Anterior cingulate cortex (tissue), 58 donors: ENCODE measurements at regions not wholly inside any gene's neighbourhood (a gene's known extent, or its start where the extent isn't known, plus 50 kb on each side); places are given as distances from the start of the nearest gene placed in this dataset.
"Not testable (repeated sequence)": the region's sequence is repeated elsewhere in the genome, so short reads cannot be mapped to it uniquely, and the experiment has no call there.

Experiments used
- DNase-seq, 58 donors: peaks; one replicate each; lab custom pipeline; 2025; lab: John Stamatoyannopoulos, UW

DNA sequence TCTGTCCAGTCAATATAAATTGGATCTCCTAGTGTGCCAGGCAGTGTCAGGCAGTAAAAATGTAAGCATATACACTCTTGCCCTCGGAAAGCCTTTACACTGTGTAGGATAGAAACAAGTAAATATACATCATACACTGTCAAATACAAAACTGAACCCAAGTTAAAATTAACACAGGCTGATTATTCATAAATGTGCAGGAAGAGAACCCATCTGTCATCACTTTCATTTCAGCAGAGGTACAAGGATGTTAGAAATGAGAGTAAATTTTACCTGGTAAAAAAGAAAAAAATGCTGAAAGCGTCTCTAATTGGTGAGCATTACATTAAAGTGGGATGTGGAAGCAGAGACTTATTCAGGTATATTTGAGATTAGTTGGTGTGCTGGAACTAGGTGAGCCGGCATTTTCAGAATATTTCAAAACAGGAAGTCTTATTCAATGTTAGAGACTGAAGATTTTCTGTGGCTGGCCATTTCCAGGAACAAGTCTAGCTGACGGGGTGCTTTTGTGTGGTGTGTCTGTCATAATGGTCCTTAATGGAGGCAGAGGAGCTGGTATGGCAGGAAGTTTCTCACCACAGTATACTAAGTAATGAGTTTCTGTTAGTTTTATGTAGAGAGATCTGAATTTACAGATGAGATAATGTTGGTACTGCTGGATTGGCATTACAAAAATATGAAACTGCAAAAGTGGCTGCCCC is 192.6 kb downstream of the CASP12 start:
- DNase-seq: peak in 4 of 58 donors; percentile 4 to 15 (median 8)

GRCh38 chr11:104704888-104705287 is 193.4 kb downstream of the CASP12 start:
- DNase-seq: no peak

GRCh38 chr11:104704146-104704830 is 194.0 kb downstream of the CASP12 start:
- DNase-seq: no peak

DNA sequence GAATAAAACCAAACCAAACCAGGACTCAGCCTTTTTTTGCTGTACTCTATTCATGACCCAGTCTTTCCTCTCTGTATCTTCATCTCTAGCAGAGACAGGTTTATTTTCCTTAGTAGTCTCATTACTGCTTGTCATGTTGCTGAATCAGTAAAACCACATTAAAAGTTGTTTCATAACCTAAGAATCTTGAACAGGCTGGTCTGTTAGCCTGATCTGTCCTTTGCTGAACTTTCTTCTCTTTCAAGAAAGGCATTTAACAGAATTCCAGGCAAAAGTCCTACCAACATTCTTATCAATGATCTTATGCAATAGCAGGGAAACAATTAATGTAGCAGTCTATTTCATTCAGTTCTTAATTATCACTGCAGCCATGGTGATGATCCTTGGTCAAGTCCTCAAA is 197.7 kb downstream of the CASP12 start:
- DNase-seq: no peak

DNA sequence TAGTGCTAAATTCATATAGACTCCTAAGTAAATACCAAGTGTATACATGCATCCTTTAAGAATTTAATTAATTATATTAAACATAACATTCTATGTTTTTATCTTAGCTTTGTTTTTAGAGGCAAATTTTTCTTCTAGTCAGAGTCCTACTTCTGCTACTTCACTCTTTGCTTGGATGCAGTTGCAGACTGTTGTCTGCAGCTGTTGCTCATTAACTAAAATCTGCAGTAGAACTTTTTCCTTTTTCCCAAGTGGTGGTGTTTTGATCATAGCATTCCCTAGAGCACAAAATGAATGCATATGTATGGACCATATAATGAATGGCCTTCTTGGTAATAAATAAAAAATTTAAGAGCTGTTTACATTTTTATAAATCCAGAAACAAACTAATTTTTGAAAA is 198.3 kb downstream of the CASP12 start:
- no peak for DNase-seq

GRCh38 chr11:104695065-104695463 is 203.2 kb downstream of the CASP12 start:
- no peak for DNase-seq

- DNase-seq: no peak
Measured at GRCh38 chr11:104694259-104695064, 203.8 kb downstream of the CASP12 start.

DNA sequence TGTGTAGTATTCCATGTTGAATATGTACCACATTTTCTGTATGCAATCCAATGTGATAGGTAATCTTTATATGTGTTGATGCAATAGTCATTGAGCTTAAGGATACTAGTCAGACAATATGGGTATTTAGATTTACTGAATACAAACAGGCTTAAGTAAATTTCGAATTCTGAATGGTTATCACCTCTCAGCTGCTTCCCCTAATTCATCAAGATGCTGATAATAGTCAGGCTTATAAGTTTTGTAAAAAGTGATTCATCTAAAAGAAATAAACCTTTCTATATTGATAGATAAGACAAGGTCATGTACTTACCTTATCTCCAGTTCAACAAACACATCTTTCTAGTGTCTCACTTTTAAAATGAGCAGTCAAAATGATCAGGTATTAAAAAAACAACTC is 205.5 kb downstream of the CASP12 start:
- no peak for DNase-seq

DNA sequence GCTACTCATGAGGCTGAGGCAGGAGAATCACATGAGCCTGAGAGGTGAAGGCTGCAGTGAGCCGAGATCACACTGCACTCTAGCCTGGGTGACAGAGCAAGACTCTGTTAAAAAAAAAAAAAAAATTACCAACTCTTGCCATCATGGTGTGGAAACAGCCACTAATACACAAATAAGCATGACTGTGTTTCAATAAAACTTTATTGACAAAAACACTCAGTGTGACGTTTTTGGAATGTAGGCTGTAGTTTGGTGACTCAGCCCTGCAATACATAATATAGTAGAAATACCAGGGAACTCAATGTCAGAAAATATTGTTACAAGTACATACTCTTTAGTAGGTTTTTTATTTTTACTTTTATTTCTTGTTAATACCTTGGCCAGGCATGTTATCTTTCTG is 207.1 kb downstream of the CASP12 start:
- DNase-seq: no peak

DNA sequence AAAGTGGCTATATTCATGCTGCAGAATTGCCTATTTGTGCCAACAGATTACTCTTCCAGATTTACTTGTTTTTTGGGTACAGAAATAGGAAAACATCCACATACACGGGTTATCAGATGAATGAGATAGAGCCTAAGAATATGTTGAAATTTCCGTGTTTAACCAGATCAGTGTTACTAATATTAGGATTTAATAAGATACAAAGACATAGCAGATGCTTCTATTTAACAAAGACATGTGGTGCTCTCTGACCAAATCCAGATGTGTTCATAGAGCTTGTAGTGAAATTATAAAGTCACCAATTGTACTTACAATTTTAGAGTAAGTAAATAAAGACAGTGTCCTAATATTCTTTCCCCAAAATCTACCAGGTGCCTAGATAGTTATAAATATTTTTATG is 208.0 kb downstream of the CASP12 start:
- no peak for DNase-seq

- no peak for DNase-seq
Measured at GRCh38 chr11:104688731-104689130, 209.5 kb downstream of the CASP12 start.

DNA sequence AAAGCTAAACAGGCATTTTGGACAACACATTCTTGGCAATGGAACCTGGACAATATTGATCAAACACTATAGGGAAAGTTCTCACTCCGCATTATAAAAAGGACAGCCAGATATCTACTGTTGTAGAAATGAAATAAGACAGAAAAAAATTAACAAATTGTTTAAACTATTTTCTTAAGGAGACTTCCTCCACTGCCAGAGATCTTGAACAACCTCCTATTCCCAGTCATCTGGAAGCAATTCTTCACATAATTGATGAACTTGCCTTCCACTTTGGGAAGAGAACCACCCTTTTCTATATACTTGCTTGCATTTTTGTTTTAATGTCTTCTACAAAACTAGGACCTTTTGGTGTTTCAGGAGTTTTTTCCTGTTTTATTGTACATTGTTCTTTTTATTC is 216.1 kb downstream of the CASP12 start:
- no peak for DNase-seq

DNA sequence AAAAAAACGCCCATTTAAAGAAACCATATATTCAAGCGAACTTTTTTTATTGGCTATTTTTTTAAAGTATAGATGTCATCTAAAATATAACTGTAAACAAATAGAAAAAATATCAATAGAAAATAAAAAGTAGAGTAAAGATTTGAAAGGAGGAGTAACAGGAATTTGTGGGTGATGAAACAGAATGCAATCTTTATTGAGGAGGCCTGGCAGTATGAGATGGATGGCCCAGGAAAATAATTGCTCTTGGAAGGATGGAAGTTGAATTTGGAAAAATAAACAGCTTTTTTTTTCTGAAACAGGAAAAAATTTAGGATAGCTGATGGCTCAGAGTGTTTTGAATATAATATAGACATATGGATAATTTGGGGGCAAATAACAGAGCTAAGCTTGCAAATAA is 219.0 kb downstream of the CASP12 start:
- no peak for DNase-seq

- no peak for DNase-seq
Measured at GRCh38 chr11:104678408-104678807, 219.9 kb downstream of the CASP12 start.

GRCh38 chr11:104677069-104677468 is 221.2 kb downstream of the CASP12 start:
- not testable (repeated sequence) for DNase-seq

- DNase-seq: no peak
Measured at GRCh38 chr11:104672897-104673296, 225.4 kb downstream of the CASP12 start.

GRCh38 chr11:104668797-104669463 is 229.3 kb downstream of the CASP12 start:
- no peak for DNase-seq

GRCh38 chr11:104666624-104667023 is 231.6 kb downstream of the CASP12 start:
- no peak for DNase-seq

GRCh38 chr11:104665641-104666040 is 232.6 kb downstream of the CASP12 start:
- DNase-seq: no peak

- DNase-seq: no peak
Measured at GRCh38 chr11:104663190-104664140, 234.8 kb downstream of the CASP12 start.
